T-helper 1 cell (primary cell): ENCODE measurements at regions not wholly inside any gene's neighbourhood (a gene's known extent, or its start where the extent isn't known, plus 50 kb on each side); places are given as distances from the start of the nearest gene placed in this dataset.

Experiments
- DNase-seq, 5 donors: peaks; one replicate each; pipeline ENCODE4 v3.0.0-alpha.2; 2012 to 2020

DNA sequence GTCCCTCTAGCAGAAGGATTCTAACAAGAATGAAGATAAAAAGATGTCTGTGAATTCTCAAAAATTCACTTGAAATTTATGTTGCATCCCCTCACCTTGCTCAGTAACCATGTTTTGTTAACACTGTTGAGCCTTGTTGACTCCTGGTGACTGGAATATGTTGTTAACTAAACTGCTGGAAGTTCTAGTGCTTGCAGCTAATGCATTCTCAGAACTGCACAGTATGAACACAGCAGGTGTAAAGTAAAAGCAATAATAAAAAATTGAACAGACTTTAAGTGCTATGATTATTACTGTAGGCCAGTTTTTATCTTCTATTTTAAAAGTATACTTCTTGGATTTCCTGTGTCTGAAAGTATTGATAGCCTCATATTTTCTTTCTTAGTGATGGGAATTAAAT is 388.7 kb upstream of the PTPRD start:
- no peak for DNase-seq

GRCh38 chr9:11002705-11003104 is 389.9 kb upstream of the PTPRD start:
- no peak for DNase-seq

DNA sequence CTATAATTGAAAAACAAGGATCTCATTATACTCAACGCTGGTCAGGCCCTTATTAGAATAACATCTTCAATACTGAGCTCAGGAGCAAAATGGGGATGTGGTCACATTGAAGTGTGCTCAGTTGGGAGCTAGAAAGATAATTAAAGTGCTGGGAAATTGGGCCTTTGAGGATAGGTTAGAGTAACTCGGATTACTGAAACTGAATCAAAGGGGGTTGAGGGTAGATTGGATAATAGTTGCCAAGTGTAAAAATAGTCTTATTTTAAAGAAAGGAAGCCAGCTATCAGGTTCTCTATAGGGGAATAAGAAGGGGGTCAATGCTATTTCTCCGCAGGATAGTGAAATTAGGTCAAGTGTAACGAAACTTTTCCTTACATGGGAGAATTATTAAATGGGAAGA is 391.0 kb upstream of the PTPRD start:
- DNase-seq = no peak

DNA sequence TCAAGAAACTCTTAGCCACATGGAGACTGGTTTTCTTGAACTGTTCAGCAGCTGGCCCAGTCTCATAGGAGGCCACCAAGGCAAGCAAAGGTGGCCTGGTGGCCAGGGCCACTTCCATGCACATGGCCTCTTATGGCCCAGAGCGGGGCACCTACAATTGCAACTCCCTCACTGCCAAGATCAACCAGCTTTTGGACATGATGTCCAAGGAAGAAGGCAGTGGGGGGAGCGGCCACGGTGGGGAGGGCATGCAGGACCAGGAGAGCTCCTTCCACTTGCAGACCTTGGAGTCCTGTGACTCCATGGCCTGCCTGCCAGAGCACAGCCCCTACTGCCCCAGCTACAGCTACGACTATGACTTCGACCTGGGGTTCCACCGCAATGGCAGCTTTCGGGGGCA is 398.9 kb upstream of the PTPRD start:
- no peak for DNase-seq

DNA sequence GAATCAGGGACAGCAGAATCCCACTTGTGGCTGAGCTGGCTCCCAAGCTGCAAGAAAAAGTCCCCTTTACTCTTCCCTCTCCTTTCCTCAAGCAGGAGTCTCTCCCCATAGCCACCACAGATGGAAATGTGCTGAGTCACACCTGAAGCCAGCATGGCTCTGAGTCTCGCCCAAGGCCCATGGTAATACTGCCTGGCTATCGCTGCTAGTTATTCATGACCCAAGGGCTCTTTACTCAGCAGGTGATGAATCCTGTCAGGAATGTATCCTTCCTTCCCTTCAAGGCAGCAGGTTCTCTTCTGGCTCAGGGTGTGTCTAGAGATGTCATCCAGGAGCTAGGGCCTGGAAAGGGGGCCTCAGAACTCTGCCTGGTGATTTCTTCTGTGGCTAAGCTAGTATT is 403.3 kb upstream of the PTPRD start:
- no peak for DNase-seq

DNA sequence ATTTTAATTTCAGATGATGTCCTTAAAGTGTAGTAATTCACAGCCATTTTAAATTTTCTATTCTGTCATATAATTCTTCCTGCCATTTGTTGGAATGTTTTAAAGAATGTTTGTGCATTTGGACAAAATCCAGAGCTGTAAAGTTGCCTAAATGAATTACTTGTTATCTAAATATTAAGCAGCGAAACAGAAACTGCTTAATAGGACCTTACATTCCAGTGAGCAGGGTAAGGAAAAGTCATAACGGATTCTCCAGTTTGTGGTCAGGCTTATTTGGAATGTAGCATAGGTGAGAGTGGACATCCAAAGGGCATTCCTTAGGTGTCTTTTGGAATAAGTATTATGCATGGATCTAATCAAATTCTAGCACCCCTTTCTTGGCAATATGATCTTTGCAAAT is 410.4 kb upstream of the PTPRD start:
- DNase-seq = no peak

- DNase-seq = no peak
Measured at GRCh38 chr9:11025775-11026174, 413.0 kb upstream of the PTPRD start.

- DNase-seq = no peak
Measured at GRCh38 chr9:11038366-11038765, 425.6 kb upstream of the PTPRD start.

- DNase-seq = no peak
Measured at GRCh38 chr9:11039006-11039405, 426.2 kb upstream of the PTPRD start.

DNA sequence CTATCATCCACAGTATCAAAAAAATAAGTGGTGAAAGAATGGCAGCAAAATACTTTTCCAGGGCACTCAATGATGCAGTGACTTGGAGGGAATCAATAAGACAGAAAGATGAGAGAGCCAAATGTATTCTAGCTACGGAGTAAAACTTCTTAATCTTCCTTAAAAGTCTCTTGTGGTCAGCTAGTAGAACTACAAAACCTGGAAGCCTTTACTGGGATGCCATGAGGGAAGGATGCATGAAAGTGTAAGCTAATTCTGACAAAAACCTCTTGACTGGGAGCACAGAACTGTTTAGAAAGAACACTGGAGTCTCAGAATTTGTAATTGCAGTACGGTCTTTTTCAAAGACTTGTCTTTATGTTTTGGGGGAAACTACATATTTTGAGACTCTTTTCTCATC is 432.8 kb upstream of the PTPRD start:
- DNase-seq = no peak

- DNase-seq = no peak
Measured at GRCh38 chr9:11063263-11063662, 450.5 kb upstream of the PTPRD start.

- no peak for DNase-seq
Measured at GRCh38 chr9:11064909-11065308, 452.1 kb upstream of the PTPRD start.

DNA sequence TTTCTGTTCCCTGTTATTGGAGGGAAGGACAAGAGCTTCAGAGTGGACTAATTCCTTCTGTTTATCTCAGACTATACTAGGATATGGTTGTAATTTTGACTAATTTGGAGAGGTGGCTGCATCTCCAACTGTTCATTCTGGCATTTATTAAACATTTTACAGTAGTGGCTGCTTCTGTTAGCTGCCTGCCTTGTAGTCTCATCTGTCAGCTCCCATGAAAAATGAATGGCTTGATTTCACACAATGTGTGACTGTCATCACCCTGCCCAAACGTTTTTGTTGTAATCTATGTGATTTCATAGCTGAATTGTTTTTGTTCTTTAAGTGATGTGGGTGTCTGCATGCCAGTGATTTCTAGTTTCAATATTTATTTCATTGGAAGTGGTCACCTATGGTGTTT is 459.4 kb upstream of the PTPRD start:
- DNase-seq = no peak

DNA sequence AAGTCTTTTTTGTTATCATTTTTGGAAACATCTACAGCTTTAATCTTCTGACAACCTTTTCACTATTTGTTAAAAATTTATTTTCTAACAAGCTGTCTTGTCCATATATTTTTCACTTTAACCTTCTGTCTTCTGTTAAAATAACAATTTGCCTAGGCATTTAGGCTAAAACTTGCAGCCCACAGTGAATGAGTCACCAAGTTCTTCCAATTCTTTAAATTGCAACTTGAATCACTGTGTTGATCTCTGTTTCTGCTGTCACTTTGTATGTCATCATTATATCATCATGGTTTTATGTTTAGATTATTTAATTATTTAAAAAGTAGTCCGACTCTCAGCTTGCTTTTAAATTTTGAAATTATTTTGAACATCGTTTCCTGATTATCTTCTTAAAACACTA is 473.8 kb upstream of the PTPRD start:
- DNase-seq = no peak

DNA sequence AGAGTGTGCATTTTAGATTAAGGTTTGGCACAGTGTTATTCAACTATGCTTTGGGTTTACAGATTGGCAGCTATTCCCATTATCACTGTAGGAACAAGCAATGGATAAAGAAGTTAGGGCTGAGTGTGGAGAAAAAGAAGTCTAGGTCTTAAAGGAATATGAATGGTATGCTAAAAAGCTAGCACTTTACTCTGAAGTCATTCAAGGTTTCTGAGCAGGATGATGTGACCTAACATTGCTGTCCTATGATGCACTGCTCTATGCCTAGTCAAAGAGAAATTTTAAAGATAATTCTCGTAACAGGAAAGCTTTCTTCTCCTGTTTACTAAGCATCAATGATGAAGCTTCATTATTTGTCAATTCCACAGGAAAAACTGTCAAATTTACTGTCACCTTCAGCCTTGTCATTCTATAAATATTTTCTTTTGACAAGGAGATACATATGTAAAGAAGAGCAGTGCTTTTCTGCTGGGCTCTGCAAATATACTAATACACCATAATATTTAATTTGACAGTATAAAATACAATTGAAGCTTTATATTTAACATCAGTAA is 476.1 kb upstream of the PTPRD start:
- DNase-seq = no peak

GRCh38 chr9:11092974-11093373 is 480.2 kb upstream of the PTPRD start:
- no peak for DNase-seq

DNA sequence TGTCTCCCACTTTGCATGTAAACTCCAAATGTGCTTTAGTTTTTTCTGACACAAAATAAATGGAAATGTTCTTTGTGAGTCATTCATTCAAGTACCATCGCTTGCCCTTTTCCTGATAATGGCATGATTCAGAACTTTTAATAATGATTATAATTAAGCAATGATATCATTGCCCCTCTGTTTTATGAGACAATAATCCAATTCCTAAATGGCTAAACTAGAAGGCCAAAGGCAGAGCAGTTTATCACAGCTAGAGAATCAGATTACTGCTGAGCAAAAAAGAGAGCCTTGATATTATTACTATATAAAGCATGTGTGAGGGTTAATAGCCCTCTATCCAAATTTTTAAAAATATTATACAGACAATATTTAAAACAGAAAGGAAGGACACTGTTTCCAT is 484.2 kb upstream of the PTPRD start:
- DNase-seq = no peak

DNA sequence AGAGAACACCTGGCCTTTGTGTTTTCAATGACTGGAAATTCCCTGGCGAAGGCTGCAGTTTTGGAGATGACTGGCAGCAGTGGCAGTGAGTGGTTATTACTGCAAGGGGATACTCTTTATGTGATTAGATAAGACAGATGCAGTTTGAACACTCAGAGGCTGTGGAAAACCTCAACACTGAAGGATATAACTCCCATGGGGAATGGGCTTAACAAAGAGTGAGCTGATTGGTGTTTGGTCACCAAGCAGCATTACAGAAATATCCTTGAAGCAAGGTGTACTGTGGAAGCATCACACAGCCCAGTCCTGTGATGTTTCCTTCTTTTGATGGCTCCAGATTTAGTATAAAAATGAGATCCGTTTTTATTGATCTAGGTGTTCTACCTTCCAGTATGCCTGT is 490.7 kb upstream of the PTPRD start:
- DNase-seq = no peak

- no peak for DNase-seq
Measured at GRCh38 chr9:11107196-11107595, 494.4 kb upstream of the PTPRD start.

- DNase-seq = no peak
Measured at GRCh38 chr9:11128156-11128555, 515.4 kb upstream of the PTPRD start.

DNA sequence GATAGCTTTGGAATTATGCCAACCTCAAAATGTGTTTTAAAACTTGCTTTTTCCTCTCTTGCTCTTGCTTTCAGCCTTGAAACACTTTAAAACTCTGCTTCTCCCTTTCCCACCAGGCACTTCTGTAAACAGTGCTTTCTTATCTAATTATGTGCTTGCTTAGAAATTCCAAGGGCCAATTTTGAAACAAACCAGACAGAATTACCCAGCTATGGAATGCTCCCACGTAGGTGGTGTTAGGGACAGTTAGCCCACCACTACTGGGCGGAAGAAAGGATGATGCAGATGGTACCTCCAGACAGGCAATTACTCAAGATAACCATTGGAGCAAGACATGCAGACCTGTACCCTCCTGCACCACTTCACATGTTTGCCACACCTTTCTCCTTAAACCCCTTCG is 523.0 kb upstream of the PTPRD start:
- DNase-seq = no peak

- DNase-seq = no peak
Measured at GRCh38 chr9:11141357-11141756, 528.6 kb upstream of the PTPRD start.

DNA sequence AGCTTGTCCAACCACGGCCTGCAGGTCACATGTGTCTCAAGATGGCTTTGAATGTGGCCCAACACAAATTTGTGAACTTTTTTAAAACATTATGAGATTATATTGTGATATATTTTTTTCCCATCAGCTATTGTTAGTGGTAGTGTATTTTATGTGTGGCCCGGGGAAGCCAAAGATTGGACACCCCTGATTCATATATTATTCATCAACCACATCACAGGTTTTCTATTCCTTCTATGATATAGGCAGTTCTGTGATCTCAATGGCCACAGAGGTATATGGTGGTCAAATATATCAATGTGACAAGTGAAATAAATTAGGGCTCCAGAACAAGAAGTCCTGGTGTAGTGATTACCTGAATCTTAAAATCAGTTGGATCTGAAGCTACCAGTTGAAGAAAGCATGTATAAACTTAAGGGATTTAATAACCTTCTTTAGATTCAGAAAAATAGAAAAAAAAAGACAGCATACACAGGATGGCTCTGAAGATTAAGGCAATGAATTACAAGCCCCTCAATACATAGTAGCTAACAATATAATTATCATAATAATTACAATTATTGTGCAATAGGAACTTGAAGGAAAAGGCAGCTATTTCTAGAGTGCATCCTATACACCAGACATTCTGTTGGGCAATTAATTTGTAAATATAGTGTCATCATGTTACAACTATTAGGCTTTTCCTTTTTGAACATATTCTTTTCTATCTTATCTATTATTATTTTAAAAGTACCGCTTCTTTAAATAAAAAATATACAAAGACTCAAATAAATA is 530.4 kb upstream of the PTPRD start:
- DNase-seq = no peak

- no peak for DNase-seq
Measured at GRCh38 chr9:11144746-11145145, 531.9 kb upstream of the PTPRD start.

- no peak for DNase-seq
Measured at GRCh38 chr9:11148189-11148588, 535.4 kb upstream of the PTPRD start.
